ENCODE measurements at regions not wholly inside any gene's neighbourhood (a gene's known extent, or its start where the extent isn't known, plus 50 kb on each side); places are given as distances from the start of the nearest gene placed in this dataset.

DNA sequence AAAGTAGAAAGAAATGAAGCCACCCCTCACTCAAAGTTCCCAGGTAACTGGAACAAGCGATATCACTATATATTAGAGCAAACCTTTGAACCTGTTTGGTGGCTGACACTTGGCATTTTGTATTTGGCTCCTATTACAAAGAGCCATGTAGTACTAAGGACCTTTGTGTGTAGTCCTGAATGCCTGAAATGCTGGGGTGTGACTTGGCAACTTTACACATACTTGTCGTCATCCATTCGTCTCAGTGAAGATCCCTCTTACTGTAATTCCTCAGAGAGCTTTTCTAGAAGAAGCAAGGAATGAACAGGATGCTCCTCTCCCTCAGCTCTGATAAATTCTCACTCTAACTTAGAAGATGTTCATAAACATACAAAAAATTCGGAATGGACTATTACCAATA is 216.1 kb upstream of the CDIN1 start:
- DNase-seq (ENCODE audit: low spot score) = no peak
- ChIA-PET CTCF (no interaction called here), POLR2A (ENCODE audit: low non-redundant PET) (no interaction called here)
- no peak overlapping the region for H3K27ac ChIP-seq
- TF ChIP-seq, protein P1, sequence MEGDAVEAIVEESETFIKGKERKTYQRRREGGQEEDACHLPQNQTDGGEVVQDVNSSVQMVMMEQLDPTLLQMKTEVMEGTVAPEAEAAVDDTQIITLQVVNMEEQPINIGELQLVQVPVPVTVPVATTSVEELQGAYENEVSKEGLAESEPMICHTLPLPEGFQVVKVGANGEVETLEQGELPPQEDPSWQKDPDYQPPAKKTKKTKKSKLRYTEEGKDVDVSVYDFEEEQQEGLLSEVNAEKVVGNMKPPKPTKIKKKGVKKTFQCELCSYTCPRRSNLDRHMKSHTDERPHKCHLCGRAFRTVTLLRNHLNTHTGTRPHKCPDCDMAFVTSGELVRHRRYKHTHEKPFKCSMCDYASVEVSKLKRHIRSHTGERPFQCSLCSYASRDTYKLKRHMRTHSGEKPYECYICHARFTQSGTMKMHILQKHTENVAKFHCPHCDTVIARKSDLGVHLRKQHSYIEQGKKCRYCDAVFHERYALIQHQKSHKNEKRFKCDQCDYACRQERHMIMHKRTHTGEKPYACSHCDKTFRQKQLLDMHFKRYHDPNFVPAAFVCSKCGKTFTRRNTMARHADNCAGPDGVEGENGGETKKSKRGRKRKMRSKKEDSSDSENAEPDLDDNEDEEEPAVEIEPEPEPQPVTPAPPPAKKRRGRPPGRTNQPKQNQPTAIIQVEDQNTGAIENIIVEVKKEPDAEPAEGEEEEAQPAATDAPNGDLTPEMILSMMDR (conservative IDR thresholded peaks at IDR 0.05; ENCODE audit: low read depth) = no peak

DNA sequence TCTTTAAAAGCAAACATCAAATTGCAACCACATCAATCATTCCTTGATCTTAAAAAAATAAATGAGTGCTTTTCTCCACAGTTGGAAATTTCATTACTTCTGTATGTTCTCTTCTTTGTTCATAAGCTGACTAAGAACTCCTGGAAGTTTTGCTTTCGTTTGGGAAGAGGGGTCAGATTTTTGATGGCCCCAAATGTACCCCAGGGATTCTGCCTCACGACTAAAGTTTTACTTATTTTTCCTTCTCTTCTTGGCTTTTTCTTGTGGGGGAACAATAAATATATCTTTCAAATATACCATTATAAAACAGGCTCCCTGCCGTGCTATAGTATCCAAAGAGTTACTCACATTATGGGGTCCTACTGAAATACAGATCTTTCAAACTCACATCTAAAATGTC is 215.0 kb upstream of the CDIN1 start:
- CTCF ChIA-PET = no interaction called here
- POLR2A ChIA-PET (ENCODE audit: low non-redundant PET) = no interaction called here
- TF ChIP-seq, protein P1 (conservative IDR thresholded peaks at IDR 0.05; ENCODE audit: low read depth) = no peak
- DNase-seq (ENCODE audit: low spot score) = no peak
- no peak overlapping the region for H3K27ac ChIP-seq

DNA sequence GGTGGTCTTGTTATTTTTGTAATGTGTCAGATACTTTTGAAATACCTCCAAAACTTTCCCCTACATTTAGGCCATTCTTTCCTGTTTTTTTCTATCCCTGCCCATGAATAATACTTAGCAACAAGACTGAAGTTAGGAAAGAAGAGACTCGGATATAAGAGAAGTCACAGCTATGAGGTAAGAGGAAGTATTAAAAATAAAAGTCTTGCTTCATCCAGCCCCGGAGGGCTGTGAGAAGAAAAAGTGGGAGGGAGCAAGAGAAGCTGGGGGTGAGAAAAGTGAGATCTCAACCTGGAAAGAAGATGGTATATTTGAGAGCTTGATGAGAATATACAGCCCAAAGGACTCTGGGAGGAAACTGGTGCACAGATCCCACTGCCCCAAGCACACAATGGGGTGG is 213.5 kb upstream of the CDIN1 start:
- H3K27ac ChIP-seq = no peak overlapping the region
- DNase-seq (ENCODE audit: low spot score) = no peak
- ChIA-PET POLR2A (ENCODE audit: low non-redundant PET) (no interaction called here), CTCF (no interaction called here)
- TF ChIP-seq, protein P1 (conservative IDR thresholded peaks at IDR 0.05; ENCODE audit: low read depth) = no peak

DNA sequence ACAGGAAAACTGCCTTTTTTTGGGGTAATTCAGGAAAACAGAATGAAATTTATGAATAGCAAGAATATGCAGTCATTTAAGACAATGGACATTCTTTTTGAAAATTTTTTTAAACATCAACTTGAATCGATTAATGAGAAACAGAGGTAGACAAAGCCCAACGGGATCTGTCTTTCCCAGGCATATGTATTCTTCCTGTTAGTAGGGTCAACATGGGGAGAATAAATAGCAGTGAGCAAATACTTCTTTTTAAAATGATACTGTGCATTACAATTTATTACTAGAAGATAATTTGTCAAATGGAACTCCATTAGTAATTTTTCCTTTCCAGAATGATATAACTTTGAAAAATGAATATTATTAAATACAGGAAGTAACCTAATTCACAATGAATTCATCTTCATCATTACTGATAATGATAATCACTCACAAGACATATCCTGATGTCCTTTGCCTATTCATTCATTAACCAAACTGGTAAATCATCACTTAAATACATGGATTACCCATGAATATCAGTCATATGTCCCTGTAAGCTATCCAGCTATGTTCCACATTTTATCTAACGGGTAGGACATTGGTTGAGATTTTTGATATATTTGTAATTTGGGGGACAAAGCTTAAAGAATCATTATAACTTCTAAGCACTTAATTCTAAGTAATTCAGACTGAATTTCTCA is 209.2 kb upstream of the CDIN1 start:
- H3K27ac ChIP-seq = no peak overlapping the region
- POLR2A ChIA-PET (ENCODE audit: low non-redundant PET) = no interaction called here
- CTCF ChIA-PET = no interaction called here
- no peak for DNase-seq (ENCODE audit: low spot score)
- TF ChIP-seq, protein P1 (conservative IDR thresholded peaks at IDR 0.05; ENCODE audit: low read depth) = no peak

DNA sequence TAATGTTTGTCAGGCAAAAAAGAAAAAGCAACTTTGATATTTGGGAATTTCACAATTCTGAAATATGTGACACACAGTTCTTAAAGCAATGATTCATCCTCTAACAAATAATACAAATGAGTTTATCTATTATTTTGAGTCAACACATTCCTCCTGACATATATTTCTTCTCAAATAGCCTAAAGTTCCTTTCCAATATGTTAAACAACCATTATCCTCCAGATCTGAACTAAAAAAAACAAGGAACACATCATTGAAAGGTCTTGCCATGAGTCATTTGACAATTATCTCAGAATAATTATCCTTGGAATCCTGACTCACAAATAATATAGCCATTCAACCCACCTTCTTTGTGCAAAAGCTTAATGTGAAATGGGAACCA is 208.7 kb upstream of the CDIN1 start:
- DNase-seq (ENCODE audit: low spot score) = peak; percentile 64
- ChIA-PET POLR2A (ENCODE audit: low non-redundant PET) (no interaction called here), CTCF (no interaction called here)
- TF ChIP-seq, protein P1 (conservative IDR thresholded peaks at IDR 0.05; ENCODE audit: low read depth) = no peak
- no peak overlapping the region for H3K27ac ChIP-seq

DNA sequence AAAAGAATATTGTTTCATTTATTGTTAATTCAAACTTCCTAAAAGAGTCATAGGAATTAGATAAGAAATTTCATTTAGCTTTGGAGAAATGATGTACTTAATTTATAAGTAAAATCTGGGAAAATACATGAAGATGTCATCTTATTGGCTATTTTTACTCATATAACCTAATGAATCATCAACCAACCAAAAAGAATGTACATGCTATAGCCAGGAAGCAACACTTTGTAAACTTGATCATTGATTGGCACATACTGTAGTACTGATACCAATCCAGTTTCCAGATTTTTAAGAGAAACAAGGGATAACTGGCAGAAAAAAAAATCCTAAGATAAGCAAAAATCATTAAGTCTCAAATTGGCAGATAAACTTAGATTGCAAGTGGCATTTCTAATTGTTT is 207.9 kb upstream of the CDIN1 start:
- H3K27ac ChIP-seq = no peak overlapping the region
- DNase-seq (ENCODE audit: low spot score) = peak; percentile 36
- TF ChIP-seq, protein P1 (conservative IDR thresholded peaks at IDR 0.05; ENCODE audit: low read depth) = no peak
- ChIA-PET POLR2A (ENCODE audit: low non-redundant PET) (no interaction called here), CTCF (no interaction called here)
